ENCODE measurements at regions not wholly inside any gene's neighbourhood (a gene's known extent, or its start where the extent isn't known, plus 50 kb on each side); places are given as distances from the start of the nearest gene placed in this dataset.

GRCh38 chr1:58430421-58431275 is 115.9 kb downstream of the OMA1 start:
- no peak overlapping the region for H3K27ac Mint-ChIP-seq
- H3K27me3 Mint-ChIP-seq: no peaks in the 10 kb centered on the region
- DNase-seq: no peak
- no peaks in the 10 kb centered on the region for H3K4me1 Mint-ChIP-seq
- H3K36me3 Mint-ChIP-seq: peaks cover 2% of the 10 kb centered on the region
- no peak overlapping the region for H3K4me3 Mint-ChIP-seq
- no peaks in the 10 kb centered on the region for H3K9me3 Mint-ChIP-seq

DNA sequence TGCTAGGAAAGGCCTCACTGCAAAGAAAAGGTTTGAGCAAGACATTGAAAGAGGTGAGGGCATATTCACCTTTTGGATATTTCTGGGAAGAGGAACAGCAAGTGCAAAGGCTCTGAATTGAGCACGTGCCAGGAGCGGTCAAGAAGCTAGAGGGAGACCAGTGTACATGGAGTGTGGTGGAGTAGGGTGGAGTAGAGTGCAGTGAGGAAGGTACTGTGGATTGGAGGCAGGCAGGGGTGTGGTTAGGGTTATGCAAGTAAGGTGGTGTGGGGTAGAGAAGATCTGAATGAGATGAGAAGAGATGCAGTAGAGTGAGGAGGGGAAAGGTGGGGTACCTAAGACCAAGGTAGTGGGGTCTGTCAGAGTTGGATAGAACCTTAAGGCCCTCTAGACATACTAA is 119.6 kb downstream of the OMA1 start:
- Mint-ChIP-seq H3K27ac (no peak overlapping the region), H3K36me3 (peaks cover 3% of the 10 kb centered on the region), H3K4me3 (no peak overlapping the region), H3K9me3 (no peaks in the 10 kb centered on the region), H3K4me1 (no peaks in the 10 kb centered on the region), H3K27me3 (no peaks in the 10 kb centered on the region)
- no peak for DNase-seq

- Mint-ChIP-seq H3K4me3 (no peak overlapping the region), H3K27me3 (no peaks in the 10 kb centered on the region), H3K27ac (no peak overlapping the region), H3K36me3 (peaks cover 2% of the 10 kb centered on the region), H3K9me3 (no peaks in the 10 kb centered on the region), H3K4me1 (no peaks in the 10 kb centered on the region)
- no peak for DNase-seq
Observed at GRCh38 chr1:58422436-58422835, 124.1 kb downstream of the OMA1 start.

DNA sequence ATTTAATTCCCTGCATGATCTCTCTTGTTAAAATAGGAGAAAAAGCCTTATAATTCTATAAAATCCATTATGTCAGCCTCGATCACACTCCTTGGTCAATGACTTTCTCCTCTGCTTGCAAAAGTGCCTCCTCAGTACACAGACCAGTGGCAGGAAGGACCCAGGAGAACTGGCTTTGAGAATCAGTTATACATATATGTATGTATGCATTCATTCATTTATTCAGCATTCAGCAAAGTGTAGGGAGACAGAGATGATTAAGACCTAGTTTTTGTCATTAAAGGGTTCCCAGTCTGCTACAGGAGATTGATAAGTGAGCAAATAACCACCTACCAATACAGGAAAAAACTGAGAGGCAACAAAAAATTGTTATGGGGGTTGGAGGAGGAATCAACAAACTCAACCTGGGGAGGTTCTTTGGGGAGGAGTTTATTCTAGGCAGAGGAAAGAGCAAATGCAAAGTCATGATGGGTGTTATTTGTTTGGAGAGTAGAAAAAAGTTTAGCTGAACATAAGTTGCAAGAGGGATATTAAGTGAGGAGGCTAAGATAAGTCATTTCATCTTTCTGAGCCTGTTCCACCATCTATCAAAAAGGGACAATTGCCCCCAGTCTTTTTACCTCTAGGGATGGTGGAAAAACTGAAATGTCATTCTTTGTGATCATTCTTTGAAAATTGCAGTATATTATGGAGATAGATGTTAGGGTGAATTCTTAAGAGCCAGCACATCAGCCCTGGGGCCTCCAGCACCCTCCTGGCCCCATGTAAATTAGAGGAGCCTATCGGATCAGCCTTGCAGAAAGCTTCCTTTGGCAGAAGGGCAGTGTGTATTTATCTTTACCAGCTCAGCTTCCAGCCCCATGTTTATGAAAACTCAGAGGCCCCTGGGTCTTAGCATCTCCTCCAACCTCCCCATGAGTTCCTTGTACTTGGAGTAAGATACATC is 128.0 kb downstream of the OMA1 start:
- H3K4me1 Mint-ChIP-seq: no peaks in the 10 kb centered on the region
- no peak overlapping the region for H3K4me3 Mint-ChIP-seq
- H3K9me3 Mint-ChIP-seq: no peaks in the 10 kb centered on the region
- DNase-seq: no peak
- H3K36me3 Mint-ChIP-seq: no peaks in the 10 kb centered on the region
- H3K27ac Mint-ChIP-seq: no peak overlapping the region
- no peaks in the 10 kb centered on the region for H3K27me3 Mint-ChIP-seq

DNA sequence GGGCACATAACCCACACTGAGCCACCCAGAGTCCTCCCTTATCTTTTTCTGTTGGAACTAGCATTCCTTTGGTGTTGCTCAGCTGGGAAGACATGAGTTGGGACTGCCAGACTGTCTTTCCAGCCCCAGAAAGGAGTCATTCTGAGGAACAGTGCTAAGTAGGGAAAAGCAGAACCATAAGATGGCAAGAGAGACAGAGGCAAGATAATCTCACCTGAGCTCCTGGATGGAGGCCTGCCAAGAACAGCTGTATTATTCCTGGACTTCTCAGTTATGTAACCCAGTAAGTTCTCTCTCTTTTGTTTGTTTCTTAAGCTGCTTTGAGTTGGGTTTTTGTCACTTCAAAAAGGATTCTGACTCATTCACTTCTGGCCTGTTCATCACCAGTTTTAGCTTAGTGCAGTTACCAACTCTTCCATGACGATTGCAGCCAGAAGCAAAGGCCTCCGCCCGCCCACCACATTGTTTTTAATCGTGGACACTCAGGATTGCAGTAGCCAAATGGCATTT is 134.4 kb downstream of the OMA1 start:
- Mint-ChIP-seq H3K27me3 (no peaks in the 10 kb centered on the region), H3K4me1 (no peaks in the 10 kb centered on the region), H3K4me3 (no peak overlapping the region), H3K27ac (no peak overlapping the region), H3K36me3 (no peaks in the 10 kb centered on the region), H3K9me3 (no peaks in the 10 kb centered on the region)
- no peak for DNase-seq

DNA sequence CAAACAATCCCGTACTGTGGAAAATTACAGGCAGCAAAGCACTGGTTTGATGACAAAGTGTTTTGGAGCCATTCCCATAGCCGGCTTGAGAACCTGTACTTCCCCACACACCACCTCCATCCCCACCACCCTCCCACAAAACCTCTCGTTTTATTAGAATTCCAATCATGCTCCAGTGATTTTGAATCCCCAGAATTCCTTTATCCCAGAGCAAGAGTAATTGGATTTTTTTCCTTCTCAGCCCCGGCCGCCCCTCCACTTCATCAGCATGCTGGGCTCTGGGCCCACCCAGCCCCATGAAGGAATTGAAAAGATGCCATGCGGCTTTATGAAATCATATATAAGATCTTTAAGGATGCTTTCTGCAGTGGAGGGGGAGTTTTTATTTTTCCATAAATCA is 136.6 kb downstream of the OMA1 start:
- Mint-ChIP-seq H3K27ac (no peak overlapping the region), H3K4me3 (no peak overlapping the region), H3K27me3 (no peaks in the 10 kb centered on the region), H3K36me3 (no peaks in the 10 kb centered on the region), H3K4me1 (no peaks in the 10 kb centered on the region), H3K9me3 (no peaks in the 10 kb centered on the region)
- DNase-seq: no peak

GRCh38 chr1:58409336-58409735 is 137.2 kb downstream of the OMA1 start:
- DNase-seq: no peak
- H3K27me3 Mint-ChIP-seq: no peaks in the 10 kb centered on the region
- H3K4me1 Mint-ChIP-seq: no peaks in the 10 kb centered on the region
- no peaks in the 10 kb centered on the region for H3K9me3 Mint-ChIP-seq
- no peaks in the 10 kb centered on the region for H3K36me3 Mint-ChIP-seq
- no peak overlapping the region for H3K27ac Mint-ChIP-seq
- no peak overlapping the region for H3K4me3 Mint-ChIP-seq

DNA sequence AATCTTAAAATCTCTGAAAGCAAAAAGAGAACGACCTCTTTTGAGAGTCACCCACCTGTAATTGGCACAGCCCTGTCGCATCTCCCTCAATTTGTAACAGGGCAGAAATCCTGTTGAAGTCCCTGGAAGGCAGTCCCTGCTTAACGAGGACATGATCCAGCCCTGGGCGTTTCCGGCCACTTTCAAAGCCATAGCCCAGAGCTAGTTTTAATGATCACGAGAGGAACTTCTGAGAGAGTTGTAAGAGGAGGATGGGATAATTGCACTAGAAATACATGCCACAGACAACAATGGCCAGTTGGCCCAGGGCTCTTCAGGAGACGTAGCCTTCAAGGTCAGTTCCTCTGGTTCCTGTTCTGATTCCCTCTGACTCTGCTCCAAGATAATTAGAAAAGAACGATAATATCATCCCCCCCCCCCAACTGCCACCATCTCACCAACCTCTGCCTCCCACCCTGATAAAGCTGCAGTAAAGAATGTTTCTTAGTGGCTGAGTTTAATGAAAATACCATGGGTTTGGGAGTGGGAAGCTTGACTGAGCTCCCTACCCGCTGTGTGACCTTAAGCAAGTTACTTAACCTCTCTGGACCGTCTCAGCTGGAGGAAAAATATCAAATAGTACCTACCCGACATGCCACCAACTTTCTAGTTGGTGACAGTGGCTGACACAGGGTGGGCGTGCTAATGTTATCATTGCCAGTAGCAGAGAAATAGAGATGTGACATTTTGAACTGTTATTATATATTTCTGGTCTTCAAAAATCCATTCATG is 140.0 kb downstream of the OMA1 start:
- H3K4me3 Mint-ChIP-seq: no peak overlapping the region
- no peak overlapping the region for H3K27ac Mint-ChIP-seq
- no peaks in the 10 kb centered on the region for H3K27me3 Mint-ChIP-seq
- DNase-seq: no peak
- H3K4me1 Mint-ChIP-seq: no peaks in the 10 kb centered on the region
- H3K9me3 Mint-ChIP-seq: no peaks in the 10 kb centered on the region
- no peaks in the 10 kb centered on the region for H3K36me3 Mint-ChIP-seq

GRCh38 chr1:58405660-58406059 is 140.9 kb downstream of the OMA1 start:
- no peaks in the 10 kb centered on the region for H3K36me3 Mint-ChIP-seq

DNA sequence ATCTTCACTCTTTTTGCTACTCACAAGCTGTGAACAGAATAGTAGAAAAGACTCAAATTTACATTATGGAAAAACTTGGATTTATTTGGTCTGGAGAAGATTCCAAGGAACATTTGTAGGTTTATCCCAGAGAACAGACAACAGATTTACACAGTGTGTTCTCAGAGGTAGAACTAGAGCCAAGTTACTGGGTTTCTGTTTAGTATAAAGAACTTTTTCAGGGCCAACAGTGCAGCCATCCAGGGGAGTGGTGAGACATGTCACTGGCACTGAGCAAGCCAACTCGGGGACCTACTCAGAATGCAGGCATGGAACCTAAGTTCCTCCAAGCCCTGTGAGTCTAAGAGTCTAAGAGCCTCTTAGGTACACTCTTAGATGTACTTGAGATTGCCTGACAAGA is 142.6 kb downstream of the OMA1 start:
- no peak for DNase-seq
- Mint-ChIP-seq H3K36me3 (no peaks in the 10 kb centered on the region), H3K4me3 (no peak overlapping the region), H3K9me3 (no peaks in the 10 kb centered on the region), H3K27me3 (no peaks in the 10 kb centered on the region), H3K4me1 (no peaks in the 10 kb centered on the region), H3K27ac (no peak overlapping the region)

More at GRCh38 chr1:58405660-58406059, 140.9 kb downstream of the OMA1 start:
- Mint-ChIP-seq H3K9me3 (no peaks in the 10 kb centered on the region), H3K27ac (no peak overlapping the region), H3K4me3 (no peak overlapping the region), H3K4me1 (no peaks in the 10 kb centered on the region), H3K27me3 (no peaks in the 10 kb centered on the region)
- no peak for DNase-seq

GRCh38 chr1:58402444-58402843 is 144.1 kb downstream of the OMA1 start:
- DNase-seq: no peak
- Mint-ChIP-seq H3K4me3 (no peak overlapping the region), H3K27me3 (no peaks in the 10 kb centered on the region), H3K9me3 (no peaks in the 10 kb centered on the region), H3K4me1 (no peaks in the 10 kb centered on the region), H3K27ac (no peak overlapping the region), H3K36me3 (no peaks in the 10 kb centered on the region)

DNA sequence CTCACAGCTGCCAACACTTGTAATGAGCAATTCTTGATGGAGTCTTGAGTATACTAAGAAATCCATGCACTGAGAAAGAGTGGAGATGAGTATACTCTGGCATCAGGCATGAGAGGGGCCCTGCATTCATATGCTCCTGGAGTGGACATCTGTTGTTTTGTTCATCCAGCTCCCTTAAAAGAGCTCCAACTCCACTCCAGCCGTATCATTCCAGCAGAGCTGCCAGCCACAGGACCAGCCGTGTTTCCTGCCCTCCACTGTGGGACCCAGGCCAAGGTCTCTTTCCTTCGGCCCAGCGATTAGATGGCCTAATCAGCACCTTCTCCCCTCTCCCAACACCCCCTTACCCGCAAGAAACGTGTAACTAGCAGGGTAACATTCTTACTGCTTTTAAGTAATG is 144.5 kb downstream of the OMA1 start:
- H3K36me3 Mint-ChIP-seq: no peaks in the 10 kb centered on the region
- no peaks in the 10 kb centered on the region for H3K27me3 Mint-ChIP-seq
- no peak for DNase-seq
- no peak overlapping the region for H3K4me3 Mint-ChIP-seq
- no peak overlapping the region for H3K27ac Mint-ChIP-seq
- H3K4me1 Mint-ChIP-seq: no peaks in the 10 kb centered on the region
- H3K9me3 Mint-ChIP-seq: no peaks in the 10 kb centered on the region

- no peaks in the 10 kb centered on the region for H3K9me3 Mint-ChIP-seq
- no peaks in the 10 kb centered on the region for H3K36me3 Mint-ChIP-seq
- DNase-seq: no peak
- H3K4me3 Mint-ChIP-seq: no peak overlapping the region
- no peaks in the 10 kb centered on the region for H3K27me3 Mint-ChIP-seq
- H3K27ac Mint-ChIP-seq: no peak overlapping the region
- no peaks in the 10 kb centered on the region for H3K4me1 Mint-ChIP-seq
Observed at GRCh38 chr1:58399176-58399575, 147.3 kb downstream of the OMA1 start.

DNA sequence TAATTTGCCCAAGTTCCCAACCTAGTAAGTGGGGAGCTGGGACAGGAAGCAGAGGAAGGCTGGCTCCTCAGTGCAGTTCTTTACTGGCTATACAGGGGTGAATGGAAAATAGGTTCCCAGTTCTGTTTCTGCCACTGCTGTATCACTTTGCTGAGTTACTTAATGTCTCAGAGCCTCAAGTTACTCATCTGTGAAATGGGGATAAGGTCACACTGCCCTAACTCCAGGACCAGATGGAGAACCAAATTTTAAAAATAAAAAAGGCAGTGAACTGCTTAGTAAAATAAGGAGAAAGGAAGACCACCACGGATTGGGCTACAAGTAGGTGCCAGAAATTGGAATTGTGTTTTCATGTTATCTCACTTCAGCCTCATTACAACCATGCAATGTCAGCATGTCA is 147.8 kb downstream of the OMA1 start:
- no peak for DNase-seq
- Mint-ChIP-seq H3K4me1 (no peaks in the 10 kb centered on the region), H3K27ac (no peak overlapping the region), H3K9me3 (no peaks in the 10 kb centered on the region), H3K4me3 (no peak overlapping the region), H3K36me3 (no peaks in the 10 kb centered on the region), H3K27me3 (no peaks in the 10 kb centered on the region)

All from activated naive CD8-positive, alpha-beta T cell treated with anti-CD3 and anti-CD28 coated beads for 36 hours (primary cell).